ENCODE measurements at regions not wholly inside any gene's neighbourhood (a gene's known extent, or its start where the extent isn't known, plus 50 kb on each side); places are given as distances from the start of the nearest gene placed in this dataset.

GRCh38 chr5:113806904-113807303, 293.4 kb downstream of the YTHDC2 start:
- Histone ChIP-seq H3K4me3 (ENCODE audit: low read depth, low read length) (no peak overlapping the region), H3K36me3 (ENCODE audit: control insufficient read depth, insufficient read depth, low read length) (no peaks in the 10 kb centered on the region), H3K9me3 (no peaks in the 10 kb centered on the region), H3K4me1 (no peaks in the 10 kb centered on the region), H3K27me3 (replicated peaks; ENCODE audit: control insufficient read depth, insufficient read depth, low read length) (no peaks in the 10 kb centered on the region)
- H3K4me1 Mint-ChIP-seq (ENCODE audit: low read depth, unreplicated experiment), result no peaks in the 10 kb centered on the region
- no peak for DNase-seq
- no TSS peak for BruUV-seq (replicated peaks)
- H3K36me3 Mint-ChIP-seq (ENCODE audit: insufficient read depth, unreplicated experiment), result no peaks in the 10 kb centered on the region
- POLR2A ChIA-PET, result no interaction called here
- H3K4me3 Mint-ChIP-seq (ENCODE audit: unreplicated experiment), result no peak overlapping the region
- H3K9me3 Mint-ChIP-seq (ENCODE audit: unreplicated experiment), result no peaks in the 10 kb centered on the region
- intact Hi-C loops (cut with micrococcal nuclease; ENCODE audit: unreplicated experiment), result loop anchor here (5.0 to 10.0 kb wide), 3 partner anchors 132 to 638 kb away; no protein-coding TSS in a partner anchor
- TF ChIP-seq, protein P1, sequence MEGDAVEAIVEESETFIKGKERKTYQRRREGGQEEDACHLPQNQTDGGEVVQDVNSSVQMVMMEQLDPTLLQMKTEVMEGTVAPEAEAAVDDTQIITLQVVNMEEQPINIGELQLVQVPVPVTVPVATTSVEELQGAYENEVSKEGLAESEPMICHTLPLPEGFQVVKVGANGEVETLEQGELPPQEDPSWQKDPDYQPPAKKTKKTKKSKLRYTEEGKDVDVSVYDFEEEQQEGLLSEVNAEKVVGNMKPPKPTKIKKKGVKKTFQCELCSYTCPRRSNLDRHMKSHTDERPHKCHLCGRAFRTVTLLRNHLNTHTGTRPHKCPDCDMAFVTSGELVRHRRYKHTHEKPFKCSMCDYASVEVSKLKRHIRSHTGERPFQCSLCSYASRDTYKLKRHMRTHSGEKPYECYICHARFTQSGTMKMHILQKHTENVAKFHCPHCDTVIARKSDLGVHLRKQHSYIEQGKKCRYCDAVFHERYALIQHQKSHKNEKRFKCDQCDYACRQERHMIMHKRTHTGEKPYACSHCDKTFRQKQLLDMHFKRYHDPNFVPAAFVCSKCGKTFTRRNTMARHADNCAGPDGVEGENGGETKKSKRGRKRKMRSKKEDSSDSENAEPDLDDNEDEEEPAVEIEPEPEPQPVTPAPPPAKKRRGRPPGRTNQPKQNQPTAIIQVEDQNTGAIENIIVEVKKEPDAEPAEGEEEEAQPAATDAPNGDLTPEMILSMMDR (IDR thresholded peaks at IDR 0.05; ENCODE audit: insufficient read depth in 1 of 2, low read depth in 1 of 2, low read length in 1 of 2, severe bottlenecking in 1 of 2, unreplicated experiment in 1 of 2), result no peak
- no peak overlapping the region for H3K27ac Mint-ChIP-seq (ENCODE audit: unreplicated experiment)
- peaks cover 3% of the 10 kb centered on the region for H3K27me3 Mint-ChIP-seq (ENCODE audit: insufficient read depth, unreplicated experiment)
- CTCF ChIA-PET, result no interaction called here

- no TSS peak for BruUV-seq (replicated peaks)
- H3K36me3 ChIP-seq (ENCODE audit: control insufficient read depth, insufficient read depth, low read length), result no peaks in the 10 kb centered on the region
- no peaks in the 10 kb centered on the region for H3K4me1 ChIP-seq
- no peaks in the 10 kb centered on the region for H3K27me3 ChIP-seq (replicated peaks; ENCODE audit: control insufficient read depth, insufficient read depth, low read length)
- intact Hi-C loops (cut with micrococcal nuclease; ENCODE audit: unreplicated experiment), result loop anchor here (5.0 to 10.0 kb wide), 3 partner anchors 133 to 637 kb away; no protein-coding TSS in a partner anchor
- H3K9me3 ChIP-seq, result no peaks in the 10 kb centered on the region
- ChIA-PET CTCF (no interaction called here), POLR2A (no interaction called here)
- Mint-ChIP-seq H3K9me3 (ENCODE audit: unreplicated experiment) (no peaks in the 10 kb centered on the region), H3K27ac (ENCODE audit: unreplicated experiment) (no peak overlapping the region), H3K27me3 (ENCODE audit: insufficient read depth, unreplicated experiment) (peaks cover 3% of the 10 kb centered on the region), H3K4me3 (ENCODE audit: unreplicated experiment) (no peak overlapping the region), H3K4me1 (ENCODE audit: low read depth, unreplicated experiment) (no peaks in the 10 kb centered on the region), H3K36me3 (ENCODE audit: insufficient read depth, unreplicated experiment) (no peaks in the 10 kb centered on the region)
- no peak for DNase-seq
- TF ChIP-seq, protein P1 (IDR thresholded peaks at IDR 0.05; ENCODE audit: insufficient read depth in 1 of 2, low read depth in 1 of 2, low read length in 1 of 2, severe bottlenecking in 1 of 2, unreplicated experiment in 1 of 2), result no peak
- no peak overlapping the region for H3K4me3 ChIP-seq (ENCODE audit: low read depth, low read length)
Observed at GRCh38 chr5:113807427-113807991, 294.0 kb downstream of the YTHDC2 start.

DNA sequence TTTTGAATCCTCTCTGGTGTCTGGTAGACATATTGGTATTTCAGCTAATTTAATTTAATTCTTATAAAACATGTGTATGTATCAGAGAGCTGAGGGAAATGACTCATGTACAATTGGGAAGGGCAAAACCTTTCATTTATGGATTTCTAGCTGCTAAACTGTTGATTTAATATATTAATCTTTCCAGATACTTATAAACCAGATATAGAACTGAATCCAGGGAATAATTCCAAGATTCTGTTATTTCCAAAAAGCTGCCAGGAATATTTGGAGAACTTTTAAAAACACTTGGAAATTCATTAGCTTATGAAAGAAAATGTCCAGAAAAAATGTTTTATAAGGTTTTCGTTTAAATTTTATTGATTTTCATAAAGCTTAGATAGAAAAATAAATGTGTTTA, 295.5 kb downstream of the YTHDC2 start:
- H3K4me1 Mint-ChIP-seq (ENCODE audit: low read depth, unreplicated experiment), result no peaks in the 10 kb centered on the region
- Histone ChIP-seq H3K4me3 (ENCODE audit: low read depth, low read length) (no peak overlapping the region), H3K9me3 (no peaks in the 10 kb centered on the region), H3K4me1 (no peaks in the 10 kb centered on the region), H3K27me3 (replicated peaks; ENCODE audit: control insufficient read depth, insufficient read depth, low read length) (no peaks in the 10 kb centered on the region), H3K36me3 (ENCODE audit: control insufficient read depth, insufficient read depth, low read length) (no peaks in the 10 kb centered on the region)
- no peak overlapping the region for H3K27ac Mint-ChIP-seq (ENCODE audit: unreplicated experiment)
- no peak overlapping the region for H3K4me3 Mint-ChIP-seq (ENCODE audit: unreplicated experiment)
- H3K36me3 Mint-ChIP-seq (ENCODE audit: insufficient read depth, unreplicated experiment), result no peaks in the 10 kb centered on the region
- DNase-seq, result no peak
- H3K27me3 Mint-ChIP-seq (ENCODE audit: insufficient read depth, unreplicated experiment), result peaks cover 3% of the 10 kb centered on the region
- H3K9me3 Mint-ChIP-seq (ENCODE audit: unreplicated experiment), result no peaks in the 10 kb centered on the region
- ChIA-PET POLR2A (no interaction called here), CTCF (no interaction called here)
- TF ChIP-seq, protein P1 (IDR thresholded peaks at IDR 0.05; ENCODE audit: insufficient read depth in 1 of 2, low read depth in 1 of 2, low read length in 1 of 2, severe bottlenecking in 1 of 2, unreplicated experiment in 1 of 2), result no peak
- intact Hi-C loops (cut with micrococcal nuclease; ENCODE audit: unreplicated experiment), result loop anchor here (5.0 to 10.0 kb wide), 3 partner anchors 134 to 636 kb away; no protein-coding TSS in a partner anchor
- BruUV-seq (replicated peaks), result no TSS peak
